GM23248 (cell line): ENCODE measurements at regions not wholly inside any gene's neighbourhood (a gene's known extent, or its start where the extent isn't known, plus 50 kb on each side); places are given as distances from the start of the nearest gene placed in this dataset.

Experiments used
- EZH2 ChIP-seq: fragments of 200-600 bp; sonication (generic); IDR thresholded peaks from 2 replicates; pipeline ENCODE4 v1.6.1; 2018; ENCODE audit warnings: antibody characterized with exemption, mild to moderate bottlenecking; ENCODE audit not compliant: insufficient read depth, poor library complexity, severe bottlenecking
- EZH2phosphoT487 ChIP-seq: fragments of 200-600 bp; sonication (generic); IDR thresholded peaks from 2 replicates; pipeline ENCODE4 v1.6.1; 2018; ENCODE audit warnings: antibody characterized with exemption, moderate library complexity, mild to moderate bottlenecking, low read depth; ENCODE audit not compliant: insufficient read depth

GRCh38 chr5:40221255-40221654 is 458.5 kb upstream of the PTGER4 start:
- no peak for TF ChIP-seq EZH2phosphoT487
- TF ChIP-seq EZH2, result no peak
